A204.1 (cell line): ENCODE measurements at regions not wholly inside any gene's neighbourhood (a gene's known extent, or its start where the extent isn't known, plus 50 kb on each side); places are given as distances from the start of the nearest gene placed in this dataset.
"Not testable (repeated sequence)": the region's sequence is repeated elsewhere in the genome, so short reads cannot be mapped to it uniquely, and the experiment has no call there.

Experiments
- FAIRE-seq: peaks from 2 replicates; lab custom pipeline; 2012; peaks lifted over from hg19 to GRCh38; lab: Jason Lieb, UNC

- FAIRE-seq = no peak
Measured at GRCh38 chr4:31190671-31191070, 470.5 kb downstream of the PCDH7 start.

GRCh38 chr4:31192341-31192740 is 472.2 kb downstream of the PCDH7 start:
- no peak for FAIRE-seq

GRCh38 chr4:31193521-31193920 is 473.4 kb downstream of the PCDH7 start:
- FAIRE-seq = no peak

DNA sequence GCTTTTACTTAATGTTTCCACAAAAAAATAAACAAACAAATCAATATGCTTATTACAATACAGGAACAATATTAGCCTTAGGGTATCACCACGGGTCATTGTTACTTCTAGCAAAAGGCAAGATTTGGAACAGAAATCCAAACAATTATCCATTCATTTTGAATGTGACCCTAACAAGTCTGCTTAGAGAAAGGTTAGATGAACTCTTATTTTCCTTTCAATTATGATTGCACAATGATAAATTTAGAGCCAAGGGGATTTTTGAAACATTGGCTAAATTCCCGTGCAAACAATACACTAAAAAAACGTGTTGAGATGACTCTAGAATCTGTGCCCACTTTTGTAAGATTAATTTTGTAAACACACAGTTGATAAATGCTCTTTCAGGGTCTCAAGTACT is 474.7 kb downstream of the PCDH7 start:
- FAIRE-seq = no peak

DNA sequence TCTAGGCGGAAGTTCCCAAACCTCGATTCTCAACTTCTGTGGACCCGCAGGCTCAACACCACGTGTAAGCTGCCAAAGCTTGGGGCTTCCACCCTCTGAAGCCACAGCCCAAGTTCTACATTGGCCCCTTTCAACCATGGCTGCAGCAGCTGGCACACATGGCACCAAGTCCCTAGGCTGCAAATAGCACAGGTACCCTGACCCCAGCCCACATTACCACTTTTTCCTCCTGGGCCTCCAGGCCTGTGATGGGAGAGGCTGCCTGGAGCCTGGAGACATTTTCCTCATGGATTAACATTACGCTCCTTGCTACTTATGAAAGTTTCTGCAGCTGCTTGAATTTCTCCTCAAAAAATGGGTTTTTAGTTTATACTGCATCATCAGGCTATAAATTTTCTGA is 479.5 kb downstream of the PCDH7 start:
- FAIRE-seq = no peak

- FAIRE-seq = not testable (repeated sequence)
Measured at GRCh38 chr4:31202054-31202453, 481.9 kb downstream of the PCDH7 start.

DNA sequence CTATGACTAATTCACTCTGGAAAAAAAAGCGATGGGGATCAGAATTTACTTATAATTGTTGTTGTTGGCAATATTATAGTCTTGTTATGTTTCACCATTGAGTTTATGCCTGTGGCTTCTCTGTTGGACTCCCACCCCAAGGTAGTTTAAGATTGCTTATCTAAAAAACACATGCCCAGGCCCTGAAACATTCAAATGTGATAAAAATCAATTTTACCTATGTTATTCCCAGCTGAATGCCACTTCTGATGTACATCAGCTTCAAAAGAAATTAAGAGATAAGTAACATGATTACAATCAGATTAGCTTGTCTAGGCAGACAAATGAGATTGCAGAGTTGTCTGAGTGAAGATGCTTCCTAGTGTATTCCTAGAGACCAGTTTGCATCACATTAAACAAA is 484.7 kb downstream of the PCDH7 start:
- FAIRE-seq = no peak

GRCh38 chr4:31220921-31221320 is 500.8 kb downstream of the PCDH7 start:
- no peak for FAIRE-seq

DNA sequence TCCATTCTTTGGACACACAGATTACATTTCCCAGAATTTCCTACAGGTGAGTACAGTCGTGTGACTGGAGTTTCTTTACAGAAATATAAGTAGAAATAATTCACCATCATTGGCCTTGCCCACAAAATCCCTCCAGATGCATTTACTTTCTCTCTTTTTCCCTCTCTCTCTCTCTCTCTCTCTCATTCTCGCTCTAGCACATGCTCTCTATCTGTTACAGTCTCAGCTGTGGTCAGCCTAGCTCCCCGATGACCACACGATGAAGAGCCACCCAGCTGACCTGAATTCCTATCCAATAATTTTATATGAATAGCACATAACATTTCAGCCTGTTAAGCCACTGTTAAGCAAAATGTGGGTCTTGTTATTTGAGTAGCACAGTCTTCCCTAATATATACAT is 507.9 kb downstream of the PCDH7 start:
- FAIRE-seq = no peak

DNA sequence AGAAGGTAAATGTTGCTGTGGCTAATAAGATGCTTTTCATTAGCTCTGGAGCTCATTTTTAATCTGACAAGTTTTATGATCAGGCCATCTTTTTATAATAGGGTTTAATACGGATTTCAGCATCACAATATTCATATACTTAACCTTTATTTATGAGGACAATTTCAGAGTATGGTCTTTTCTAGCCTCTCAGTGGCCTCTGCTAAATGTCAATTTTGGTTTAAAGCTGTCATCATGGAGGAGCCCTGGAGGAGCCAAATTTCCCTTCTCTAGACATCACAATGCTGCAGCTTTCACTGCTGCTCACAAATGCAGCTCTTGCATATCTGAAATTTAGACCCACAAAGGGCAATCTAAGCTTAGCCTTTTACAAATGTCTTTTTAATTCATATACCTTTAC is 510.4 kb downstream of the PCDH7 start:
- FAIRE-seq = no peak

GRCh38 chr4:31234494-31234893 is 514.3 kb downstream of the PCDH7 start:
- no peak for FAIRE-seq

DNA sequence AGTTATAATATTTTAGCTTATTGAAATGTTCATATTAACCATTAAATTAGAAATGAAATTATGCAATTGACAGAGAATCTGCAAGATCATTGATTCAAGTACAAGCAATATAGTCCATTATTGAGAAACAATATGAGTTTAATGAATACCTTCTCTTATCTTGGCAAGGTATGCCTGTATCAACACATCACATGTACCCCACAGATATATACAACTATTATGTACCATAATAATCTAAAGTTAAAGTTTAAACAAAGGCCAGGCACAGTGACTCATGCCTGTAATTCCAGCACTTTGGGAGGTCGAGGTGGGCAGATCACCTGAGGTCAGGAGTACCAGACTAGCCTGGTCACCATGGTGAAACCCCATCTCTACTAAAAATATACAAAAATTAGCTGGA is 514.7 kb downstream of the PCDH7 start:
- no peak for FAIRE-seq

- no peak for FAIRE-seq
Measured at GRCh38 chr4:31236020-31236638, 516.0 kb downstream of the PCDH7 start.

DNA sequence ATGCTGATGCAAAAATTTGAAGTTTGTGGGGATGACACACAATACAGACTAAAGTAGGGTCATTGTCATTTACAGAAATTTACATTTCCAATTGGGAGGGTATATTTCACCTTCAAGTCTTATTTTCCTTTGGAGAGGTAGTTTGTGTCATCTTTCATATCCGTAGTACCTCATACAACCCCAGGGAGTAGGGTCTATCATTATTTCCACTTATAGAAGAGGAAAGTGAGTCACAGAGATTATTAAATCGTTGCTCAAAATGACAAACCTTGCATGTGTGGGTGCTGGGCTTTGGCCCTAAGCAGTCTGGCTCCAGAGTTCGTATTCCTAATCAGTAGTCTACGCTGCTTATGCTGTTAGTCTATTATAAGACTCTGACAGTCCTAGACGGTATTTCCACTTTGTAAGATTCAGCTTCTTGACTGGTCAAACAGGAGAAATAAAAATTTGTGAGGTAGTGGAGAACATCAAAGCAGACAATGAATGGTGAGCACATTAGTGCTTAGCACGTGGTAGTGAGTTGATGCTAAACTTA is 516.5 kb downstream of the PCDH7 start:
- no peak for FAIRE-seq

- FAIRE-seq = no peak
Measured at GRCh38 chr4:31237233-31237632, 517.1 kb downstream of the PCDH7 start.

- no peak for FAIRE-seq
Measured at GRCh38 chr4:31239886-31240285, 519.7 kb downstream of the PCDH7 start.

- FAIRE-seq = no peak
Measured at GRCh38 chr4:31241504-31242106, 521.4 kb downstream of the PCDH7 start.

DNA sequence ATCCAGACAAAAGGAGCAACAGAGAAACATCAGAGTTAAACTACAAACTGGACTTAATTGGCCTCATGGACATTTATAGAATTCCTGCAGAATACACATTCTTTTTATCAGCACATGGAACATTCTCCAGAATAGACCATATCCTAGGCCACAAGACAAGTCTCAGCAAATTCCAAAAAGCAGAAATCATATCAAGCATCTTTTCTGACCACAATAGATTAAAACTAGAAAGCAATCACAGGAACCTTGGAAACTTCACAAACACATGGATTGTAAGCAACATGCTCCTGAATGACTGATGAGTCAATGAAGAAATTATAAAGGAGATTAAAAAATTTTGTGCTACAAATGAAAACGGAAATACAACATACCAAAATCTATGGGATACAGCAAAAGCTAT is 526.7 kb downstream of the PCDH7 start:
- no peak for FAIRE-seq

DNA sequence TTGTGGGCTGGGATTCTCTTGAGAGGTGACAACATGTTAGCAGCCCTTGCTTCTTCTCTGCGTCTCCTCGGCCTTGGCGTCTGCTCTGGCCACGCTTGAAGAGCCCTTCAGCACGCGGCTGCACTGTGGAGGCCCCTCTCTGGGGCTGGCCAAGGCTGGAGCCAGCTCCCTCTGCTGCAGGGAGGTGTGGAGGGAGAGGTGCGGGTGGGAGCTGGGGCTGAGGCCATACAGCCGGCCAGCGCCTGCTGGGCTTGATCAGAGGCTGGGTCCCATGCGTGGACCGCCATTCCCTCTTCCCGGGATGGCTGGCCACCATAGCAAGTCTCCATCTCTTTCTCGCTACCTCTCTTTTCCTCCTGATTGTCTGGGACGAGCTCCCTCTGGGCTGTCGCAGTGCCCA is 539.0 kb downstream of the PCDH7 start:
- no peak for FAIRE-seq

DNA sequence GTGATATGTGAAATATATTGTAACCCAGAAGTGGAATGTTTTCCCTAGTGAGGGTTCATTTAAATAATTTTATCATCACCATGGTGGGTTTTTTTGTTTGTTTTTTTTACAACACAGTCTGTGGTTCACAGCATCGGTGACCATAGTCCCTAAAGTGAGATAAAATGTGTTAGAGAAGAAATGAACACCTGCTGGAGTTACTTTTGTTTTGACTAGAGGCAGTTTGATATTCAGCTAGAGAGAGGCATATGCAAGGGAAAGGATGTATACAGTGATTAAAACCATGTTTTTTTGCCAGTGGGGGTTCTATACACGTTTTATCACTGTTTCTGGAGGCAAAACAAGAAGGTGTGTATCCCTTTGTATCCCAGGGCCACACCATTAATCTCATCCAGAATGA is 541.5 kb downstream of the PCDH7 start:
- FAIRE-seq = no peak

GRCh38 chr4:31266094-31266493 is 545.9 kb downstream of the PCDH7 start:
- not testable (repeated sequence) for FAIRE-seq

- FAIRE-seq = no peak
Measured at GRCh38 chr4:31272331-31273061, 552.3 kb downstream of the PCDH7 start.

DNA sequence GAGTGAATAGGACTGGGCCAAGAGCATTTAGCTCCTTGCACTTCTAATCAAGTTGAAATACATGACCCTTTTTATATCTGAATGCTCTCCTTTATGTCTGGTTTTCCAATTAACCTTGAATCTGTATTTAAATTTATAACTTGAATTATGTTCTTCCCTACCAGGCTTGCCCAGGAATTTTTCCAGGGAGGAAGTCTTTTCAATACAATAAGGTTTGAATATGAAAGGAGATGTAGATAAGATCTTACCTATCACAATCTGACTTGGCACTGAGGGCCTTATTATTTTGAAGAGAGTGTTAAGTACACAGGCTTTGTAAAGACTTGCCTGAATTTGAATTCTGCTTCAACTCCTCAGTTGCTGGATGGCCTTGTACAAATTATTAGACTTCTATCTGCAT is 555.7 kb downstream of the PCDH7 start:
- FAIRE-seq = no peak

- FAIRE-seq = no peak
Measured at GRCh38 chr4:31283679-31284078, 563.5 kb downstream of the PCDH7 start.
